Muscle of leg (tissue), 3 donors: ENCODE measurements at regions not wholly inside any gene's neighbourhood (a gene's known extent, or its start where the extent isn't known, plus 50 kb on each side); places are given as distances from the start of the nearest gene placed in this dataset.

Source experiments
- DNase-seq: peaks from one replicate; pipeline ENCODE4 v3.0.0; 2013
- H3K27ac ChIP-seq: one replicate; pipeline ENCODE4 v1.5.1; 2013; ENCODE audit warnings: mild to moderate bottlenecking, low read length, control low read depth
- H3K27me3 ChIP-seq: one replicate; pipeline ENCODE4 v1.6.1; 2013; ENCODE audit warnings: low read length; ENCODE audit not compliant: control insufficient read depth, insufficient read depth
- H3K36me3 ChIP-seq: one replicate; pipeline ENCODE4 v1.6.1; 2013; ENCODE audit warnings: low read length; ENCODE audit not compliant: control insufficient read depth, insufficient read depth
- H3K4me1 ChIP-seq: one replicate; pipeline ENCODE4 v1.6.1; 2013; ENCODE audit warnings: low read length; ENCODE audit not compliant: control insufficient read depth, insufficient read depth
- H3K4me3 ChIP-seq: one replicate; pipeline ENCODE4 v1.5.1; 2013; ENCODE audit warnings: low read length, control low read depth
- H3K9me3 ChIP-seq: replicated peaks from 2 replicates; pipeline ENCODE4 v1.6.1; 2013; ENCODE audit warnings: low read depth, low read length; ENCODE audit not compliant: control insufficient read depth
- WGBS: methylation state at CpG from one replicate; pipeline ENCODE4 v1.1.5; 2013; ENCODE audit warnings: missing lambda C conversion rate; ENCODE audit not compliant: insufficient coverage; 5-methylcytosine and 5-hydroxymethylcytosine counted together

DNA sequence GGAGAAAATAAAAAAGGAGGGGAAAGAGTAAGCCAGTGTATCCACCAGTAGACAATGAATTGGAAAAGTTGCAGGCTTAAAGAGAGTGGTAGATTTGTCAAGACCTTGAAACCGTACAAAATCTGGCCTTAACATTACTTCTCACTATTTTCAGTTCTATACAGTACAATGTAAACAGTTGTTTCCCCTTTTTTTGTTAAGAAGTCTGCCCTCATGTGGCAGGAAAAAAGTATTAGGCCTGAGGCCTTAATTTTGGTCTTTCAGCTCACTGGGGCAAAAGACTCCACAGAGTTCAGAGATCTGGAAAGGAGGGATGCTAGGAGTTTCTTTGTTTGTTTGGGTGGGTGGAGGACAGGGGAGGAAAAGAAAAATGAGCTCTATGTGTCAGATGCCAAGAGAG lies 92.8 kb upstream of the CCDC160 start:
- H3K9me3 ChIP-seq = no peaks in the 10 kb centered on the region
- no peak overlapping the region for H3K27ac ChIP-seq
- no peaks in the 10 kb centered on the region for H3K4me1 ChIP-seq
- H3K4me3 ChIP-seq = no peak overlapping the region
- H3K36me3 ChIP-seq = no peaks in the 10 kb centered on the region
- peak; percentile 42 for DNase-seq
- peaks cover 10% of the 10 kb centered on the region for H3K27me3 ChIP-seq
- WGBS = no CpG with 5 or more reads among the region's 1 CpG

DNA sequence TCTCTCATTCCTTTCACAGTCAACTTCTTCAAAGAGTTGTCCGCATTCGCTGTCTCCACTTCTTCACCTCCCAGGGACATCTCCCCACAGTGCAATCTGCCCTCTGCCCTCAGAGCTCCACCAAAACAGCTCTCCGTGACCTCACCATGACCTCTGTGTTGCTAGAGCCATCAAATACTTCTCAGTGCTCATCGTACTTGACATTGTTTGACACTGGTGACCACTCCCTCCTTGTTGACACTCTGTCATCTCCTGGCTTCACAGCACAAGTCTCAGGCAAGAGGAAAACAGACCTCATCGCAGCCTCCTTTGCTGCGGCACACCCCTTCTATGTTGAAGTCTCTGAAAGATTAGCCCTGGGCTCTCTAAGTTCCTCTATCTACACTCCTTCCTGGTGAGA lies 90.5 kb upstream of the CCDC160 start:
- DNase-seq = no peak
- Histone ChIP-seq H3K9me3 (no peaks in the 10 kb centered on the region), H3K36me3 (no peaks in the 10 kb centered on the region), H3K27ac (no peak overlapping the region), H3K4me3 (no peak overlapping the region), H3K4me1 (no peaks in the 10 kb centered on the region), H3K27me3 (peaks cover 13% of the 10 kb centered on the region)
- WGBS = 62% methylated on average over 4 of the region's 6 CpGs

DNA sequence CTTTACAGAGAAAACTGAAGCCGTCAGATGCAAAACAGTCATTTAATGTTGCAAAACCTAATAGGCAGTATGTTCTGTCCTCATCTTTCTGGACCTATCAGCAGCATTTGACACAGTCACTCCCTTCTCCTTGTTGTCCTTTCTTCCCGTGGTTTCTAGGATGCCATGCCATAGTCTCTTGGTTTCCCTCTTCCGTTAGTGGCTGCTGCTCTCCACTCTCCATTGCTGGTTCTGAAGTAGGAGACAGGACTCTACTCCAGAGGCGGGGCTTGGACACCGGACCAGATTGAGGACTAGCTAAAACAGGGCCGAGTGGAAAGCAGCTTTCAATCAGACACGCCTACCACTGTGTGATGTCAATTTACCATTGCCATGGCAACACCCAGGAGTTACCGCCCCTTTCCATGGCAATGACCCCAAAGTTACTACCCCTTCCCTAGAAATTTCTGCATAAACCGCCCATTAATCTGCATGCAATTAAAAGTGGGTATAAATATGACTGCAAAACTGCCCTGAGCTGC lies 88.8 kb upstream of the CCDC160 start:
- 53% methylated on average over 6 of the region's 9 CpGs for WGBS
- no peaks in the 10 kb centered on the region for H3K4me1 ChIP-seq
- no peak overlapping the region for H3K4me3 ChIP-seq
- no peak overlapping the region for H3K27ac ChIP-seq
- no peaks in the 10 kb centered on the region for H3K36me3 ChIP-seq
- peak; percentile 5 for DNase-seq
- H3K9me3 ChIP-seq = no peaks in the 10 kb centered on the region
- H3K27me3 ChIP-seq = peaks cover 10% of the 10 kb centered on the region

DNA sequence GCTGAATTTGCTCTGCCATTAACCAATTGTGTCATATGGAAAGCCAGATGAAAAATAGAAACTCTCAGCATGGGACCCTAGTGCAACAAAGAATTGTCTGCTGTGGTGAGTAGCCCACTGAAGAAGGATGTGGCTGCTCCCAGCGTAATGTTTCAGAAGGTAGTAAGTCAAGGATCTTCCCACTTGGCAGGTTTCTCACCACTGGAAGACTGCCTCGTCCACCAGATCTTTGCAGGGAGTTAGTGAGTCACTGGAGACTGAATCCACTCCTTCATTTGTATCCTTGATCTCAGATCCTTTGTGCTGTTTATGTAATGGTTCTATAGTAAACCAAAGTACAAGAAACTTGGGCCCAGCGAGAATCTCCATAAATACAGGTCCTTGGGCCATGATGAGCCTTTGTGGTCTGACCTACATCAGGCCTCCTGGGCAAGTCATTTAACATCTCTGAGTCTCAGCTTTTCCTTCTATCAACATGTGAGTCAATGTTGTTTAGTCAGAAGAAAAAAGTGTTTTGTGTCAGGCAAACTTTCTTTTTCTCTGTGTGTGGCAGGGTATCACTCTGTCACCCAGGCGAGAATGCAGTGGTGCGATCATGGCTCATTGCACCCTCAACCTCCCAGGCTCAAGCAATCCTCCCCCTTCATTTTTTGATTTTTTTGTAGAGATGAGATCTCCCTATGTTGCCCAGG lies 78.0 kb upstream of the CCDC160 start:
- Histone ChIP-seq H3K27me3 (peaks cover 12% of the 10 kb centered on the region), H3K4me1 (no peaks in the 10 kb centered on the region), H3K4me3 (no peak overlapping the region), H3K9me3 (no peaks in the 10 kb centered on the region), H3K36me3 (no peaks in the 10 kb centered on the region), H3K27ac (no peak overlapping the region)
- DNase-seq = no peak
- 60% methylated on average over 1 of the region's 5 CpGs for WGBS

DNA sequence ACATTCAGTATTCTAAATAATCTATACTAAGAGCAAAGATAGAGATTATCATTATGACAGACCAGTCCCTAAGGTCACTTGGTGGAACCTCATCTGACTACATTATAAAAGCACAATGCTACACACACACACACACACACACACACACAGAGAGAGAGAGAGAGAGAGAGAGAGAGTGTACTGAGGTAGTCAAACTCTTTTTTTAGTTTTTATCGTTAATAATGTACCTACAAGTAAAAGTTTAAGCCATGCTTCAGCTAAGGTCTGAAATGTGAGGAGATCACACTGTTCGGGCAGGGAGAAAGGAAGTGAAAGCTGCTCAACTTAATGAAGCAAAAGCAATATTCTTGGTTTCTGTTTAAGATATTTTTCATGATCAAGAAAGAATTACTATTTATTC lies 75.8 kb upstream of the CCDC160 start:
- no peaks in the 10 kb centered on the region for H3K9me3 ChIP-seq
- H3K27ac ChIP-seq = no peak overlapping the region
- DNase-seq = no peak
- peaks cover 21% of the 10 kb centered on the region for H3K27me3 ChIP-seq
- H3K36me3 ChIP-seq = no peaks in the 10 kb centered on the region
- no peaks in the 10 kb centered on the region for H3K4me1 ChIP-seq
- H3K4me3 ChIP-seq = no peak overlapping the region
- no CpG with 5 or more reads among the region's 2 CpGs for WGBS

DNA sequence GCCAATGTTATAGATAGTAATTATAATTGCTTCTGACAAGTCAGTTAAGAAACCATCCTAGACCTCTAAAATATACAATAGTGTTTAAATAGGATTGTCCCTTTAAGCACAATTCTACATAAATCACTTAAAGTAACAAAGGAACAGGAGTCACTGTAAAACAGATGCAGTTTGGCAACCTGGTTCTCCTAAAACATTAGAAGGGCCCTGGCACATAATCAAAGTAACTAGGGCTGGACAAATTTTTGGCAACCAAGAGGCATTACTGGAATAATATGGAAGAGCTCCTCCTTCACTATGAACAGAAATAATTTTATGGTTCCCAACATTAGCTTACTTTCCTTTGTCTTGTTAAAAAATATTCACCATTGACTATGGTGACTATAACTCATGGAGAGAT lies 75.0 kb upstream of the CCDC160 start:
- peaks cover 17% of the 10 kb centered on the region for H3K27me3 ChIP-seq

DNA sequence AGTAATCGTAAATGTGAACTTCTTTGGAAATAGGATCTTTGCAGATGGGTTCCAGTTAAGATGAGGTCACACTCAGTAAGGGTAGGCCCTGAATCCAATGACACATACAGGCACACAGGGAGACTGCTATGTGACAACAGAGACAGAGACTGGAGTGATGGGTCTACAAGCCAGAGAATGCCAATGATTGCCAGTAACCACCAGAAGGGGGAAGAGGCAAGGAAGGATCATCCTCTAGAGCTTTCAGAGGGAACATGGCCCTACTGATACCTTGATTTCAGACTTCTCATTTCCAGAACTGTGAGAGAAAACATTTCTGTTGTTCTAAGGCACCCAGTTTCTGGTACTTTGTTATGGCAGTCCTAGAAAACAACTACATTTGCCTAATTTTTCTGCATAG lies 73.1 kb upstream of the CCDC160 start:
- Histone ChIP-seq H3K36me3 (no peaks in the 10 kb centered on the region), H3K27ac (no peak overlapping the region), H3K4me1 (no peaks in the 10 kb centered on the region), H3K27me3 (peaks cover 15% of the 10 kb centered on the region), H3K4me3 (no peak overlapping the region), H3K9me3 (no peaks in the 10 kb centered on the region)
- DNase-seq = no peak
- 60% methylated on average over 1 of the region's 1 CpG for WGBS

More for the DNA sequence above, 75.0 kb upstream of the CCDC160 start:
- no peak for DNase-seq
- Histone ChIP-seq H3K4me1 (no peaks in the 10 kb centered on the region), H3K36me3 (no peaks in the 10 kb centered on the region), H3K9me3 (no peaks in the 10 kb centered on the region), H3K4me3 (no peak overlapping the region), H3K27ac (no peak overlapping the region)

DNA sequence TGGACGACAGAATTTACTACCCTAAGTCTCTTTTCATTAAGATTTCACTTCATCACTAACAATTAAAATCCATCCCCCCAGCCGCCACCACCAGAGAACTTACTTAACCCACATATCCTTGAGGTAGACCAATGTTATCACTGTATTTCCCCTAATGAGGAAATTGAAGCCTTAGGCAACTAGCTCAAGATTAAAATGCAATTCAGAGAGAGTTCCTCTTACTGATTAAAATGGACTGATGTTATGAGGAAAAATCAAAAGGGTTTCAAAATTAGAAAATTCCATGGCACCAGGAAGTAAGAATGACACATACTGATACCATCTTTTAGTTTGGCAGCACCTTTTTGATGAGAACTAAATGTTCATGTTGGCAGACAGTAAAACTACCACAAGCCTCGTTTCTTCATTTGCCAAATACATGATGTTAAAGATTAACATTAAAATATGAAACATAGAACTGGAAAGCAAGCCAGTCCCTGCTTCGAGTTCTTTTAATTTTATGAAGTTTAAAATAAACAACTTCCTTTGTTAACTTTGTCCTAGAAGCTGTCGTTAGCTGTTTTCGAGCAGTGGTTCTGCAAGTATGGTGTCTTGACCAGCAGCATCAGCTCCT lies 69.3 kb upstream of the CCDC160 start:
- Histone ChIP-seq H3K9me3 (no peaks in the 10 kb centered on the region), H3K27ac (no peak overlapping the region), H3K4me3 (no peak overlapping the region), H3K4me1 (no peaks in the 10 kb centered on the region), H3K27me3 (peaks cover 27% of the 10 kb centered on the region), H3K36me3 (no peaks in the 10 kb centered on the region)
- 90% methylated on average over 2 of the region's 6 CpGs for WGBS
- no peak for DNase-seq

DNA sequence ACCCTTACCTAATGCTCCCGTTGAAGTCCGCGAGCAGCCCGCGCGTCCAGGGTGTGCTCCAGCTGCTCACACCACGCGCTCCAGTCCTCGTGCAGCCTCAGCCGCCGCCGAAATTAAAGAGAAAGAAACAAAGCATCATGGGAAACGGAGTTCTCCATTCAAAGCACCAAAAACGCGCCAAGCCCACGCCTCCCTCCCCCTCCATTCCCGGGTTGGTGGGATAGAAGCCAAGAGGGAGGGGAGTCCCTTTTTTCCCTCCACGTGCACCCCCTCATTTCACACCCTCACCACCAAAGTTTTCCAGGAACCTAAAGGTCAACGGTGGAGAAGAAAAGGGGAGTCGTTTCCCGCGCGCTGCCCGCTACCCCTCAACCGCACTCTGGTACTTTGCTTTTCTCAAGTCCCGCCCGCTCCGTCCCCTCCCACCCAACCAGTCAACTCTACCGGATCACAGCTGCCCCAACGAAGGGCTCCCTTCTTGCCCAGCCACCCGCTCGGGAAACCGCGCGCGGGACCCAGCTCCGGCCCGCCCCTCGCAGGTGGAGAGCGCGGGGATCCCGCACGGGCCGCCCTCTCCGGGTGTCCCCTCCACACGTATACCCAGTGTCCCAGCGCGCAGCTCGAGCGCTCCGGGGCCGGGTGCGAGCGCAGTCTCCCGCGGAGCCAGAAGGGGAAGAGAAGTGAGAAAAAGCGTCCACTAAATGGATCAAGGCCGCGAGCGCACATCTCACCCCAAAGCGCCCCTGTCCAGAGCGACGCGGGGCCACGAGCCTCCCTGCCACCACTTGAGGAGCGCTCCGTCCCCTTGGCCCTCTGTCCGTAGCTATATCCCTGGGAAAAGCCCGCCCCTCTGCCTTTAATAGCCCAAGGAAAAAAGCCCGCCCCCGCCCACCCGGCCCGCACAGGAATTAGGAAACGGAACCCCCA lies 65.1 kb upstream of the CCDC160 start:
- Histone ChIP-seq H3K27ac (no peak overlapping the region), H3K27me3 (peaks cover 34% of the 10 kb centered on the region), H3K36me3 (no peaks in the 10 kb centered on the region), H3K4me1 (peaks cover 5% of the 10 kb centered on the region), H3K9me3 (no peaks in the 10 kb centered on the region), H3K4me3 (peak overlapping the region; percentile 49)
- peak; percentile 72 for DNase-seq
- WGBS = 35% methylated on average over 37 of the region's 74 CpGs
